ENCODE measurements at regions not wholly inside any gene's neighbourhood (a gene's known extent, or its start where the extent isn't known, plus 50 kb on each side); places are given as distances from the start of the nearest gene placed in this dataset.

DNA sequence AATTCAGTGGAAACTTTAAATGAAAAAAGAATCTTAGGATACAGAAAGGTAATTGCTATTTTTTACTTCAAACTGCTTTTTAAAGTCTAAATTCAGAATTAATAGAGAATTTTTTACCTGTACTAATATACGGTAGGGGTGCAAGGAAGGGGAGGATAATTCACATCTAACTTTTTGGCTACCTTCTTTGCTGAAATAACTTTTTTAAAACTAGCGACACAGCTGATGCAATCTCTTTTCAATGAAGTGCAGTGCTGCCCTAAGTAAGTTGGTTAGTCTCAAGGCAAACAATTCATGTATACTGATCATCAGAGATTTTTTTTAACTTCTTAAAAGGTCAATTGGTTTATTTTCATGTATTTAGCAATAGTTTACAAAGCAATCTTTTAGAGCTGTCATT is 119.8 kb downstream of the NEDD1 start:
- ATAC-seq, result no peak
- no peaks in the 10 kb centered on the region for H3K36me3 ChIP-seq (ENCODE audit: control insufficient read depth in 1 of 2, insufficient read depth in 2 of 2, low read length in 2 of 2)
- H3K27me3 ChIP-seq (ENCODE audit: insufficient read depth, low read length), result peaks cover 64% of the 10 kb centered on the region
- no peaks in the 10 kb centered on the region for H3K9me3 ChIP-seq (ENCODE audit: control insufficient read depth in 1 of 2, insufficient read depth in 1 of 2, low read depth in 1 of 2, low read length in 2 of 2)
- no peak overlapping the region for H2AFZ ChIP-seq (ENCODE audit: low read depth, low read length, poor library complexity, severe bottlenecking)
- no peaks in the 10 kb centered on the region for H3K9me2 ChIP-seq (ENCODE audit: insufficient read depth)
- H3K9ac ChIP-seq (ENCODE audit: low read length), result no peak overlapping the region
- ChIA-PET CTCF (no interaction called here), POLR2A (no interaction called here), RAD21 (ENCODE audit: low non-redundant PET in 1 of 2, low total read pairs in 2 of 2, uncharacterized antibody in 2 of 2, unreplicated experiment in 2 of 2) (no interaction called here)
- no peak for DNase-seq (ENCODE audit: low read depth, low spot score)
- no peaks in the 10 kb centered on the region for H4K20me1 ChIP-seq (ENCODE audit: insufficient read depth)
- no peaks in the 10 kb centered on the region for H3K79me2 ChIP-seq (ENCODE audit: insufficient read depth, low read length)
- TF ChIP-seq ZFX (IDR thresholded peaks at IDR 0.05) (no peak), CEBPB (IDR thresholded peaks at IDR 0.05; ENCODE audit: low read depth) (no peak), ELF1 (IDR thresholded peaks at IDR 0.05; ENCODE audit: borderline replicate concordance, low read depth) (no peak), ATF3 (IDR thresholded peaks at IDR 0.05) (no peak), SRF (IDR thresholded peaks at IDR 0.05; ENCODE audit: low read depth) (no peak), CBX3 (IDR thresholded peaks at IDR 0.05; ENCODE audit: low read depth) (no peak), EZH2 (IDR thresholded peaks at IDR 0.05) (no peak), POLR2A (IDR thresholded peaks at IDR 0.05; ENCODE audit: borderline replicate concordance, extremely low read depth, insufficient read depth, insufficient read length) (no peak), EGR1 (IDR thresholded peaks at IDR 0.05; ENCODE audit: low read depth) (no peak), REST (IDR thresholded peaks at IDR 0.05; ENCODE audit: low read depth) (no peak), ZNF274 (IDR thresholded peaks at IDR 0.05; ENCODE audit: low read depth, low read length) (no peak)
- TF ChIP-seq, protein P1, sequence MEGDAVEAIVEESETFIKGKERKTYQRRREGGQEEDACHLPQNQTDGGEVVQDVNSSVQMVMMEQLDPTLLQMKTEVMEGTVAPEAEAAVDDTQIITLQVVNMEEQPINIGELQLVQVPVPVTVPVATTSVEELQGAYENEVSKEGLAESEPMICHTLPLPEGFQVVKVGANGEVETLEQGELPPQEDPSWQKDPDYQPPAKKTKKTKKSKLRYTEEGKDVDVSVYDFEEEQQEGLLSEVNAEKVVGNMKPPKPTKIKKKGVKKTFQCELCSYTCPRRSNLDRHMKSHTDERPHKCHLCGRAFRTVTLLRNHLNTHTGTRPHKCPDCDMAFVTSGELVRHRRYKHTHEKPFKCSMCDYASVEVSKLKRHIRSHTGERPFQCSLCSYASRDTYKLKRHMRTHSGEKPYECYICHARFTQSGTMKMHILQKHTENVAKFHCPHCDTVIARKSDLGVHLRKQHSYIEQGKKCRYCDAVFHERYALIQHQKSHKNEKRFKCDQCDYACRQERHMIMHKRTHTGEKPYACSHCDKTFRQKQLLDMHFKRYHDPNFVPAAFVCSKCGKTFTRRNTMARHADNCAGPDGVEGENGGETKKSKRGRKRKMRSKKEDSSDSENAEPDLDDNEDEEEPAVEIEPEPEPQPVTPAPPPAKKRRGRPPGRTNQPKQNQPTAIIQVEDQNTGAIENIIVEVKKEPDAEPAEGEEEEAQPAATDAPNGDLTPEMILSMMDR (IDR thresholded peaks at IDR 0.05 in 2 of 3, conservative IDR thresholded peaks at IDR 0.05 in 1 of 3; ENCODE audit: borderline replicate concordance in 1 of 3, insufficient read depth in 1 of 3, low read depth in 2 of 3, low read length in 2 of 3), result no peak
- no peak overlapping the region for H3K4me3 ChIP-seq (replicated peaks in 1 of 2; ENCODE audit: low read depth in 1 of 2, low read length in 2 of 2)
- no peaks in the 10 kb centered on the region for H3K4me1 ChIP-seq (ENCODE audit: control insufficient read depth in 1 of 2, insufficient read depth in 2 of 2, low read length in 2 of 2)
- no peak overlapping the region for H3K27ac ChIP-seq (ENCODE audit: low read depth, low read length)
- BruUV-seq (replicated peaks), result no TSS peak
- intact Hi-C loops (cut with micrococcal nuclease), result no loop called here
- no peak overlapping the region for H3K4me2 ChIP-seq (ENCODE audit: low read length)

All from HCT116 (cell line).